K562 (cell line): ENCODE measurements at regions not wholly inside any gene's neighbourhood (a gene's known extent, or its start where the extent isn't known, plus 50 kb on each side); places are given as distances from the start of the nearest gene placed in this dataset.

Experiments
- BRCA1 ChIP-seq, 2 experiments: fragments of 450-650 bp in 1 of 2; sonication (generic) in 1 of 2; formaldehyde crosslinking in 1 of 2; IDR thresholded peaks; 2 replicates each; pipeline versions ENCODE4 v1.5.0 to v1.6.1; 2017 to 2020; ENCODE audit warnings: mild to moderate bottlenecking in 1 of 2, missing genetic modification reagents in 1 of 2
- CREM ChIP-seq: IDR thresholded peaks from 2 replicates; pipeline ENCODE4 v1.6.1; 2014; ENCODE audit warnings: antibody characterized with exemption, low read depth
- GTF2F1 ChIP-seq: IDR thresholded peaks from 2 replicates; pipeline ENCODE4 v1.6.1; 2011; ENCODE audit warnings: low read depth, low read length, improper control_type of control experiment
- HIVEP1 ChIP-seq: fragments of 250-450 bp; sonication (Bioruptor Pico); IDR thresholded peaks from 2 replicates; pipeline ENCODE4 v1.4.0; 2020; ENCODE audit warnings: mild to moderate bottlenecking
- IRF1 ChIP-seq: sonication (generic); formaldehyde crosslinking; IDR thresholded peaks from 2 replicates; pipeline ENCODE4 v1.8.0; 2022; ENCODE audit warnings: missing genetic modification reagents, mild to moderate bottlenecking, borderline replicate concordance
- MAFK ChIP-seq: IDR thresholded peaks from 2 replicates; pipeline ENCODE4 v1.6.1; 2011; ENCODE audit warnings: low read length, improper control_type of control experiment
- ZC3H11A ChIP-seq: IDR thresholded peaks from 2 replicates; pipeline ENCODE4 v1.6.1; 2012; ENCODE audit warnings: low read depth, low read length, improper control_type of control experiment
- ZNF644 ChIP-seq: fragments of 200-800 bp; sonication (Bioruptor generic); IDR thresholded peaks from 2 replicates; pipeline ENCODE4 v1.6.1; 2016; ENCODE audit warnings: low read depth, missing genetic modification characterization, missing compliant biosample characterization
- ZNF707 ChIP-seq: fragments of 250-450 bp; sonication (Bioruptor Pico); conservative IDR thresholded peaks from 2 replicates; pipeline ENCODE4 v1.8.0; 2022; ENCODE audit warnings: inconsistent platforms, mild to moderate bottlenecking, moderate library complexity
- TF ChIP-seq, protein P1 (sequence below): sonication (generic); formaldehyde crosslinking; IDR thresholded peaks from 2 replicates; pipeline ENCODE4 v1.9.0; 2022; ENCODE audit warnings: mild to moderate bottlenecking, missing genetic modification reagents
- TF ChIP-seq, protein P2 (sequence below): fragments of 250-450 bp; sonication (Bioruptor Pico); IDR thresholded peaks from 2 replicates; pipeline ENCODE4 v1.5.0; 2020; ENCODE audit warnings: mild to moderate bottlenecking
- TF ChIP-seq, protein P3 (sequence below): sonication (generic); formaldehyde crosslinking; IDR thresholded peaks from 2 replicates; pipeline ENCODE4 v1.8.1; 2022; ENCODE audit warnings: missing genetic modification reagents
- TF ChIP-seq, protein P4 (sequence below), 3 experiments: IDR thresholded peaks in 2 of 3; conservative IDR thresholded peaks in 1 of 3; 2 replicates each; pipeline ENCODE4 v1.5.1; 2011 to 2012; ENCODE audit warnings: low read length in 3 of 3, mild to moderate bottlenecking in 3 of 3, control low read depth in 2 of 3, improper control_type of control experiment in 1 of 3, inconsistent platforms in 1 of 3, low read depth in 1 of 3, mixed read lengths in 1 of 3, moderate library complexity in 1 of 3; ENCODE audit not compliant: insufficient read depth in 2 of 3
- TF ChIP-seq, protein P5 (sequence below): sonication (generic); formaldehyde crosslinking; IDR thresholded peaks from 2 replicates; pipeline ENCODE4 v1.8.0; 2023; ENCODE audit warnings: mild to moderate bottlenecking, missing genetic modification reagents

DNA sequence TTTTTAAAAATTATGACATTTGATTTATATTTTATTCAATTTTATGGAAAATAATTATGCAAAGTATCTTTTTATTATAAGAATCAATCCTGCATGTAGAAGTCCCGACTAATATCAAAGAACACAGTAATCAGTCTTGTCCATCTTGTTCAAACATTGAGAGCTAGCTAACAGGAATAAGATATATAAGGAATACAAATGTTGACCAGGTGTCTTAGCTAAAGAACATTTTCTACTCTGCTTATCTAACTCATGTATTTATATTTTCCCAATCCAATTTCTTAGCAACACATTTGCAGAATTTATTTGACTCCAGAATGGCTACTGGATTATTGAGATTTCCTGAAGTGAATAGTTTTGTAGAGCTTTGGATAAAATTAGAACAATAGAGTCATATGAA lies 61.5 kb upstream of the NR3C2 start:
- TF ChIP-seq MAFK = no peak
- TF ChIP-seq, protein P1, sequence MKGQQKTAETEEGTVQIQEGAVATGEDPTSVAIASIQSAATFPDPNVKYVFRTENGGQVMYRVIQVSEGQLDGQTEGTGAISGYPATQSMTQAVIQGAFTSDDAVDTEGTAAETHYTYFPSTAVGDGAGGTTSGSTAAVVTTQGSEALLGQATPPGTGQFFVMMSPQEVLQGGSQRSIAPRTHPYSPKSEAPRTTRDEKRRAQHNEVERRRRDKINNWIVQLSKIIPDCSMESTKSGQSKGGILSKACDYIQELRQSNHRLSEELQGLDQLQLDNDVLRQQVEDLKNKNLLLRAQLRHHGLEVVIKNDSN (CRISPR knock-in tag) = no peak
- no peak for TF ChIP-seq ZNF644 (tag)
- TF ChIP-seq IRF1 (CRISPR knock-in tag) = no peak
- TF ChIP-seq, protein P2, sequence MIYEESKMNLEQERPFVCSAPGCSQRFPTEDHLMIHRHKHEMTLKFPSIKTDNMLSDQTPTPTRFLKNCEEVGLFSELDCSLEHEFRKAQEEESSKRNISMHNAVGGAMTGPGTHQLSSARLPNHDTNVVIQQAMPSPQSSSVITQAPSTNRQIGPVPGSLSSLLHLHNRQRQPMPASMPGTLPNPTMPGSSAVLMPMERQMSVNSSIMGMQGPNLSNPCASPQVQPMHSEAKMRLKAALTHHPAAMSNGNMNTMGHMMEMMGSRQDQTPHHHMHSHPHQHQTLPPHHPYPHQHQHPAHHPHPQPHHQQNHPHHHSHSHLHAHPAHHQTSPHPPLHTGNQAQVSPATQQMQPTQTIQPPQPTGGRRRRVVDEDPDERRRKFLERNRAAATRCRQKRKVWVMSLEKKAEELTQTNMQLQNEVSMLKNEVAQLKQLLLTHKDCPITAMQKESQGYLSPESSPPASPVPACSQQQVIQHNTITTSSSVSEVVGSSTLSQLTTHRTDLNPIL (CRISPR knock-in tag) = no peak
- TF ChIP-seq HIVEP1 (CRISPR knock-in tag) = no peak
- TF ChIP-seq, protein P3, sequence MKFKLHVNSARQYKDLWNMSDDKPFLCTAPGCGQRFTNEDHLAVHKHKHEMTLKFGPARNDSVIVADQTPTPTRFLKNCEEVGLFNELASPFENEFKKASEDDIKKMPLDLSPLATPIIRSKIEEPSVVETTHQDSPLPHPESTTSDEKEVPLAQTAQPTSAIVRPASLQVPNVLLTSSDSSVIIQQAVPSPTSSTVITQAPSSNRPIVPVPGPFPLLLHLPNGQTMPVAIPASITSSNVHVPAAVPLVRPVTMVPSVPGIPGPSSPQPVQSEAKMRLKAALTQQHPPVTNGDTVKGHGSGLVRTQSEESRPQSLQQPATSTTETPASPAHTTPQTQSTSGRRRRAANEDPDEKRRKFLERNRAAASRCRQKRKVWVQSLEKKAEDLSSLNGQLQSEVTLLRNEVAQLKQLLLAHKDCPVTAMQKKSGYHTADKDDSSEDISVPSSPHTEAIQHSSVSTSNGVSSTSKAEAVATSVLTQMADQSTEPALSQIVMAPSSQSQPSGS = no peak
- no peak for TF ChIP-seq GTF2F1
- TF ChIP-seq CREM = no peak
- TF ChIP-seq, protein P4, sequence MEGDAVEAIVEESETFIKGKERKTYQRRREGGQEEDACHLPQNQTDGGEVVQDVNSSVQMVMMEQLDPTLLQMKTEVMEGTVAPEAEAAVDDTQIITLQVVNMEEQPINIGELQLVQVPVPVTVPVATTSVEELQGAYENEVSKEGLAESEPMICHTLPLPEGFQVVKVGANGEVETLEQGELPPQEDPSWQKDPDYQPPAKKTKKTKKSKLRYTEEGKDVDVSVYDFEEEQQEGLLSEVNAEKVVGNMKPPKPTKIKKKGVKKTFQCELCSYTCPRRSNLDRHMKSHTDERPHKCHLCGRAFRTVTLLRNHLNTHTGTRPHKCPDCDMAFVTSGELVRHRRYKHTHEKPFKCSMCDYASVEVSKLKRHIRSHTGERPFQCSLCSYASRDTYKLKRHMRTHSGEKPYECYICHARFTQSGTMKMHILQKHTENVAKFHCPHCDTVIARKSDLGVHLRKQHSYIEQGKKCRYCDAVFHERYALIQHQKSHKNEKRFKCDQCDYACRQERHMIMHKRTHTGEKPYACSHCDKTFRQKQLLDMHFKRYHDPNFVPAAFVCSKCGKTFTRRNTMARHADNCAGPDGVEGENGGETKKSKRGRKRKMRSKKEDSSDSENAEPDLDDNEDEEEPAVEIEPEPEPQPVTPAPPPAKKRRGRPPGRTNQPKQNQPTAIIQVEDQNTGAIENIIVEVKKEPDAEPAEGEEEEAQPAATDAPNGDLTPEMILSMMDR (IDR thresholded peaks at IDR 0.05 in 2 of 3, conservative IDR thresholded peaks at IDR 0.05 in 1 of 3; ENCODE audit: insufficient read depth in 2 of 3, low read depth in 1 of 3, low read length in 3 of 3) = no peak
- TF ChIP-seq ZNF707 (CRISPR knock-in tag) = no peak
- TF ChIP-seq ZC3H11A = no peak
- no peak for TF ChIP-seq BRCA1 (IDR thresholded peaks at IDR 0.05)
- TF ChIP-seq BRCA1 (CRISPR knock-in tag; IDR thresholded peaks at IDR 0.05) = no peak
- TF ChIP-seq, protein P5, sequence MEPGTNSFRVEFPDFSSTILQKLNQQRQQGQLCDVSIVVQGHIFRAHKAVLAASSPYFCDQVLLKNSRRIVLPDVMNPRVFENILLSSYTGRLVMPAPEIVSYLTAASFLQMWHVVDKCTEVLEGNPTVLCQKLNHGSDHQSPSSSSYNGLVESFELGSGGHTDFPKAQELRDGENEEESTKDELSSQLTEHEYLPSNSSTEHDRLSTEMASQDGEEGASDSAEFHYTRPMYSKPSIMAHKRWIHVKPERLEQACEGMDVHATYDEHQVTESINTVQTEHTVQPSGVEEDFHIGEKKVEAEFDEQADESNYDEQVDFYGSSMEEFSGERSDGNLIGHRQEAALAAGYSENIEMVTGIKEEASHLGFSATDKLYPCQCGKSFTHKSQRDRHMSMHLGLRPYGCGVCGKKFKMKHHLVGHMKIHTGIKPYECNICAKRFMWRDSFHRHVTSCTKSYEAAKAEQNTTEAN (CRISPR knock-in tag) = no peak
